ENCODE measurements at regions not wholly inside any gene's neighbourhood (a gene's known extent, or its start where the extent isn't known, plus 50 kb on each side); places are given as distances from the start of the nearest gene placed in this dataset.

DNA sequence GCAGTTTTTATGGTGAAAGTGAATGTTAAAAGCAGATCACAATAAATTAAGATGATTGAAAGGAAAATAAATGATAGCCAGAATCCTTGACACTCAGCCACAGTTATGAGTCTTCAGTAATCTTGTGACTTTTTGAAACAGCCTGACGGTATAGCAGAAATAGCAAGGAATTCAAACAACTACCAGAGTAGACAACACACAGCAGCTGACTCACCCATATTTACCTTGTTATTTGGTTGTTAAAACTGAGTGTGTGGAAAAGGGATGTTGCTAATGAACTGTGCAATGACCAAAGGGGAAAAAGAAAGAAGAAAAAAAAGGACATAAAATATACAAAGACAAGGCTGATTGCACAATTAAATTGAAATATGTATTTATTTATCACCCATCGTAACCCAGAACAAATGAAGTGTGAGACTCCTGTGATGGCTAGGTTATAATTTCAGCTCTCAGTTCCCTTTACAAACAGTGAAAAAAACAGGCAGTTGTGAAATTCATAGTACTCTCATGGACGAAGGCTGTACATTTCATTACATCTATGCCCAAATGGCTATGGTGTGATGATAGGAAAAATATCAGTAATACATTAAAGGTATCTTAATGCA, 1023.0 kb upstream of the SORCS1 start:
- TF ChIP-seq CTCF (IDR thresholded peaks at IDR 0.05 in 8 of 11, conservative IDR thresholded peaks at IDR 0.05 in 3 of 11) = no peak
- TF ChIP-seq POLR2AphosphoS5 (IDR thresholded peaks at IDR 0.05) = no peak

Data from spleen (tissue), 7 donors.